GM19351 (cell line): ENCODE measurements at regions not wholly inside any gene's neighbourhood (a gene's known extent, or its start where the extent isn't known, plus 50 kb on each side); places are given as distances from the start of the nearest gene placed in this dataset.

Source experiments
- ATAC-seq: cut with Tn5 transposase; IDR thresholded peaks from one replicate; pipeline ENCODE4 v1.9.1; 2021; ENCODE audit warnings: mild to moderate bottlenecking, moderate library complexity; ENCODE audit not compliant: unreplicated experiment

DNA sequence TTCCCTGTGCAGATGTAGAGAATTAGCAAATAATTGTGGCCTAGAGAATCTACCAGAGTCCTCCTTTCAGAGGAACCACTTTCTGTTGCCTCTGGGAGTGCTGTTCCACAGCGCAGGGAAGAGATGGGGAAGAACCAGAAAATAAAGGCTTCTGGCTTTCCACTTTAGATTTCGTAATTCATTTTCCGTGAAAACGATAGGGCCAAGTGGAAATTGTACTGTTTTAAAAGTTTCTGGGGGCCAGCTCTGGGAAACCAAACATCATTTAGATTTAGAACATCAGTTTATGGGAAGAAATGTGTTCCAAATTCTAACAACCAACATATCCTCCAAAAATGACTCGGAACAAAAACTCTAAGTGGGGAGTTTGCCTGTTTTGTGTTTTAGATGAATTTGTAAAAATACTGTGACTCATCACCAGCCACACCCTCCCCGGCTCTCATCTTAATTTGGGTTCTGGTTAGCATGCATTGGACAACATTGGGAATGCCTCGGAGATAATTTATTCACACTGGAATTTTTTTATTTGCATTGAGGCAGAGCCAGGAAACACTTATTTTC lies 65.2 kb upstream of the LNX1 start:
- ATAC-seq, result no peak

DNA sequence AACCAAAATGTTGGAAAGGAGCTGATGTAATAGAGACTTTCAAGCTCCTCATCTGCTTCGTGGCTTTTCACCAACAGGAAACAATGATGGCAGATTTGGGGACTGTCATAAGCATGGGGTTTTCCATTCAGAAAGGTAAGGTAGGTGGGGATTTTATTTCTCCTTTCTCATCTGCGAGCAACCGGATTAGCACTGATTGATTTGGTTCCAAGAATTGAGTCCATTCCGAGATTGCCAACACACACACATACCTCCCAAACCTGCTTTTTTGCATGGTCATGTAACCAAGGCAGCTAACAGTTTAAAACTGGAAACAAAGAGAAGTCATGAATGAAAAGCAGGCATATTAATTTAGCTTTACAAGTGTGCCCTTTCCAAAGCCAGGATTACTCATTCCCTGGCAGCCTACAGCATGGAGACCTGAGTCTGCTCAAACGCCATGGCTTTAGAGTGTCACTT lies 63.0 kb upstream of the LNX1 start:
- ATAC-seq, result peak; percentile 47

DNA sequence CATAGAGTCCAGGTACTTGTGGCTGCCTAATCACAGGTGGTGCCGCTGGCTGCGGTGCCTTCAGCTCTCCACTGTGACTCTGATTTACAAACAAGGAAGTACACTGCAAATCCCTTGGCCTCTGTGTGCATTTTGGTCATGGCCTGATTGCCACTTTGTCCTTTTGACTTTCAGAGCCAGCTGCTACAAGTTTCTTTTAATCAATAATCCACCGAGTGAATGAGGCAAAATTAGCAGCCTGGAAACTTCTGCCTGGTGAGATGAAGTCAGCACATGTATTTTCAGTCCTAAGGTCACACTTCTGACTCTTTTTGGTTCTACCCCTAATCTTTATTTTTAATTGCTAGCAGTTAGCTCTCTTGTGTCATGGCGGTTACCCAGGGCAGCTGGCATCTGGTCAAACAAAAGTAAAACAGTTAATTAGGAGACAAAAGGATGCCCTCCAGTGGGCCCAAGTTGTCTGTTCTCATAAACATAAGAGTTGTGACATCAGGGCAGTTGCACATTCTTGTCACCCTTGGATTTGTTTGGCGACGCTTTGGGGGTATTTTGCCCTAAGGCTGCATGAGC lies 62.3 kb upstream of the LNX1 start:
- no peak for ATAC-seq

DNA sequence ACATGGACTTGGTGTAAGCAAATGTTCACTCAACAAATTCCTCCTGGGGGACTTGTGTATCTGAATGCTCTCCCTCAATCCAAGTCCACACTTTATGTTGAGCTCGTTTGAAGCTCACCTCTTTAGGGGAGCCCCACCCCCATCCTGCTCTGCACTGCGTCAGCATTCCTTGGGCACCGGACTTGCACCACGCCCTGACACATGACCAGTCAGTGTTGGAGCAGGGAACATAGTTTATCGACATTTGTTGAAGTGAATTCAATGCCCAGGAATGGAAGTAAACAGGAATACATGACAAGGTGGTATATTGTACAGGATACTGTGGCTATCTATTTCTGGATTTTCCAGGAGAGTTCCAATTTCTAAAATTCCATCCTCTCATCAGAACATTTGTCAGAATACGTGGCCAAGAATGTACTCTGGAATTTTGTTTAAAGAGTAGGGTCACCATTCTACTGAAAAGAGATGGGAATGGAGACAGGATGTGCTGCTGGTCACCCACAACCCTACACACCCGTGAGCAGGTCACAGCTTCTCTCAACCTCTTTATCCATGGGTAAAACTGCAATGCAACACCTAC lies 60.0 kb upstream of the LNX1 start:
- ATAC-seq, result no peak

DNA sequence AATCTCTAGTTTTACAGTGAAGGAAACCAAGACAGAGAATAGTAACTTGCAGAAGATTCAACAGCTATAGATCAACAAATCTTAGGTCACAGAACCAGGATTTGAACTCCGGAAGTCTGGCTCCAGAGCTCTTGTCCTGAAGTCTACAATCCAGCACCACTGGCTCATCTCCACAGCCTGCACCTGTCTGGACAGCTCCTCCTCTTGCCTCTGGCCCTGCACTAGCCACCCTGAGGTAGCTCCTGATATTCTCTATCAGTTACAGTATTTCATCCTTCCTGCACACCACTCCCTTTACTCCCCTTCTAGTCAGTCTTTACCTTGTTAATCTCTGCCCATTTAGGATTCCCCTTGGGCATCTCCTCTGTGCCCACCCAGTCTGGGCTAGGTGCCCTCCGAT lies 58.1 kb upstream of the LNX1 start:
- no peak for ATAC-seq

DNA sequence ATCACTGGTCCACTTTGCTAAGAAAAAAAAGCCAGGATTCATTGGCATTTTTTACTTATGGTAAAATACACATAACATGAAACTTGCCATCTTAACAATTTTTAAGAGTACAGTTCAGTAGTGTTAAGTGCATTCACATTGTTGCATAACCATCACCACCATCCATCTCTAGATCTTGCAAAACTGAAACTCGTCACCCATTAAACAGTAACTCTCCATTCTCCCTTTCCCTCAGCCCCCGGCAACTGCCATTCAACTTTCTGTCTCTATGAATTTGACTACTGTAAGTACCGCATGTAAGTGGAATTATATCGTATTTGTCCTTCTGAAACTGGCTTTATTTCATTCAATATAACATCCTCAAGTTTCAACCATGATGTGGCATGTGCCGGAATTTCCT lies 56.3 kb upstream of the LNX1 start:
- no peak for ATAC-seq

DNA sequence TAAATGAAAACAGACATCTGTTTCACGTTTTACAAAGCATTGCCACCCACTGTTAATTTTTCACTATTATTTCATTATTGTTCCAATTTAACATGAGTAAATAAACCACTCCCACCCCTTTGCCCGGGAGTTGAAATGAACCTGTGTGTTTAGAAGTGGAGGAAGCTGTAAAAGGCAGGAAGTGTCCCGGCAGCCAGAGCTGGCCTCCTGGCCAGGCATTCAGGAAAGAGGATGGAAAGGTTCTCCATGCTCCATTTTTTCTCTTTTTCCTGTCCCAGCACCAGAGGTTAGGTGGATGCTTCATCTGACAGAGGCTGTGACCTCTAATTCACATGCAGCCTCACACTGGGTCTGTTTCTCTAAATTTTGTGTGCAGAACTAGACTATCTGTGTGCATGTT lies 55.5 kb upstream of the LNX1 start:
- no peak for ATAC-seq

DNA sequence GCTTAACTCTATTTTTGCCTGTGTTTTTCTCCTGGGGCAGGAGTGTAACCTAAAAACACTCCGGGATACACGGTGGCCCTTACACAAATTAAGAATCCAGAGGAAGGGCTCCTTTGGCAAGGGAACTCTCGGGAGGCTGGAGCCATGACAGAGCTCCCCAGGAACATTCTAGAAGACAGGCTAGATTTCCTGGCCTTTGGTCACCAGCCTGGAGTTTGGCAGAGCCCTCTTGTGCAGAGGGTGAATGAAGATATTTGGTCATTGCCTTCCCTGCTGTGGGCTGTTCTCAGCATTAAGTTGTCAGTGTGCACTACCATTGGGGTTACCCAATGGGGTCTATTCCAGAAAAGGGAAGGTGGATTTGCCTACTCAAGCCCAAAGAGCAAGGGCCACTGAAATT lies 53.8 kb upstream of the LNX1 start:
- no peak for ATAC-seq

DNA sequence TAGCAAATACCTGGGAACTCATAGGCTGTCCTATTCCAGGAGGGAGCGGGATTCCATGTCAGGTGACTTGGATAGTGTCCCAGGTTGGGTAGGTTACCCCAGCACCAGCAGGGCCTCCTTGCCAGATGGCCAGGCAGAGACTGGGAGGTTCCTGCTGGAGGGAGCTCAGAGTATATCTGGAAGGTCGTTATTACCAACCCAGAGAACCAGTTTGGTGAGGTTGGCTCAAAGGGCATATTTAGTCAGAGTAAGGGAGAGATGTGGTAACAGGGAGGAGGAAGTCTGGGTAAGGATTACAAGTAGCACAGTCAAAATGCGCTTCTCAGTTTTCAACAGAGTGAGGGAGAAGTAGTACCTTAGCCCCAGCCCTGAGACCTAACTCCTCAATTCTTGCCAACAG lies 53.3 kb upstream of the LNX1 start:
- no peak for ATAC-seq
